Activated CD4-positive, alpha-beta T cell treated with anti-CD3 and anti-CD28 coated beads for 36 hours (primary cell): ENCODE measurements at regions not wholly inside any gene's neighbourhood (a gene's known extent, or its start where the extent isn't known, plus 50 kb on each side); places are given as distances from the start of the nearest gene placed in this dataset.

Experiments used
- ATAC-seq: fragments of 200-7000 bp; cut with Tn5 transposase; one replicate; pipeline ENCODE4 v1.10.0; 2021; ENCODE audit warnings: mild to moderate bottlenecking, moderate library complexity
- CTCF ChIA-PET: fragments of 350-600 bp; sonication (Branson Sonifier 250); formaldehyde crosslinking; loops from one replicate; lab custom pipeline; 2021; ENCODE audit warnings: antibody characterized with exemption; lab: Charles Lee
- POLR2A ChIA-PET: fragments of 350-600 bp; sonication (Branson Sonifier 250); formaldehyde crosslinking; loops from one replicate; lab custom pipeline; 2021; ENCODE audit warnings: antibody characterized with exemption, inconsistent platforms; lab: Charles Lee
- DNase-seq: peaks from one replicate; pipeline ENCODE4 v3.0.0-alpha.2; 2020
- H3K27ac Mint-ChIP-seq: one replicate; pipeline ENCODE4 v1.8.0; 2021; ENCODE audit warnings: mixed read lengths
- H3K27me3 Mint-ChIP-seq: one replicate; pipeline ENCODE4 v1.8.0; 2021; ENCODE audit warnings: mixed read lengths
- H3K36me3 Mint-ChIP-seq: one replicate; pipeline ENCODE4 v1.8.0; 2021; ENCODE audit warnings: low read depth, mixed read lengths
- H3K4me1 Mint-ChIP-seq: one replicate; pipeline ENCODE4 v1.8.0; 2021; ENCODE audit warnings: mixed read lengths
- H3K4me3 Mint-ChIP-seq: one replicate; pipeline ENCODE4 v1.8.0; 2021; ENCODE audit warnings: mild to moderate bottlenecking, moderate library complexity, mixed read lengths
- H3K9me3 Mint-ChIP-seq: one replicate; pipeline ENCODE4 v1.8.0; 2021; ENCODE audit warnings: low read depth, mixed read lengths
- intact Hi-C, 2 experiments: fragments of 100-400 bp; cut with DNase I in 1 of 2; cut with micrococcal nuclease in 1 of 2; formaldehyde crosslinking; loops; one replicate each; pipeline versions ENCODE4 v1.14.2 to v1.15.1; 2022 to 2024; cut with DNase I, micrococcal nuclease

- no peak overlapping the region for H3K4me3 Mint-ChIP-seq
- ATAC-seq, result no peak
- no peaks in the 10 kb centered on the region for H3K9me3 Mint-ChIP-seq
- intact Hi-C loops, result no loop called here
- no peak overlapping the region for H3K27ac Mint-ChIP-seq
- no peak for DNase-seq
- H3K36me3 Mint-ChIP-seq, result no peaks in the 10 kb centered on the region
- ChIA-PET POLR2A (no interaction called here), CTCF (no interaction called here)
- H3K27me3 Mint-ChIP-seq, result peaks cover 18% of the 10 kb centered on the region
- no peaks in the 10 kb centered on the region for H3K4me1 Mint-ChIP-seq
Measured at GRCh38 chr11:116185551-116185950, 587.2 kb downstream of the BUD13 start.

GRCh38 chr11:116184763-116185162 lies 588.0 kb downstream of the BUD13 start:
- Mint-ChIP-seq H3K4me3 (no peak overlapping the region), H3K36me3 (no peaks in the 10 kb centered on the region), H3K27me3 (peaks cover 14% of the 10 kb centered on the region), H3K4me1 (no peaks in the 10 kb centered on the region), H3K27ac (no peak overlapping the region), H3K9me3 (no peaks in the 10 kb centered on the region)
- intact Hi-C loops, result no loop called here
- ChIA-PET POLR2A (no interaction called here), CTCF (no interaction called here)
- ATAC-seq (no peak), DNase-seq (no peak)

DNA sequence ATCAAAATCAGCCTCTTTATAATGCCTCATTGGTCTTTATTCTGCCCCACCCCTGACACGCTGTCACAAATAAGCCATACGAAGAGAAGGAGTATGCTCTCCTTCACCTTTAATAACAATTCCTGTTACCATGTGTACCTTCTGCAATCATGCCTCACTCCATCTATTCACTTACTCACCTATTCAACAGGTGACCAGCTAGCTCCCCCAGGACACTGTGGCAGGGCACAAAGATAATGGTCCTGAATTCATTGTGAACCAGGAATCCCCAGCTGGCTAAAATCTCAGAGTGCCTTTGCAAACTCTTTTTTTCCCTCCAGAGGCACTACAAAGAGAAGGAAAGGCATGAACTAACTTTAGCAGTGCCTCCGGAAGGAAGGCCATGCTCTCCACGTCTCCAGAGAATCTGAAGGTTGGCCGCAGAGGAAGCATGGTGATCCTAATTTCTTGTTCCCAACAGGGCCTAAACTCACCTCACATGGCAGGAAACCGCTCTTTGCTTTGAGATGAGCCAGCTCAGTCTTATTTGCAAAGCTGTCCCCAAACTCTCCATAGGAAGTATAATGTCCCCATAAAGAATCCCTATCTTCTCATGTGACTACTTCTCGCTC lies 590.3 kb downstream of the BUD13 start:
- Mint-ChIP-seq H3K4me3 (no peak overlapping the region), H3K9me3 (no peaks in the 10 kb centered on the region), H3K27ac (no peak overlapping the region), H3K27me3 (peaks cover 7% of the 10 kb centered on the region), H3K36me3 (no peaks in the 10 kb centered on the region), H3K4me1 (no peaks in the 10 kb centered on the region)
- CTCF ChIA-PET, result interaction anchor here (1.0 kb wide), 1 partner anchor 33 kb away, joined by 3 read pairs; no protein-coding TSS in a partner anchor
- DNase-seq (no peak), ATAC-seq (no peak)
- intact Hi-C loops, result no loop called here
- POLR2A ChIA-PET, result no interaction called here

DNA sequence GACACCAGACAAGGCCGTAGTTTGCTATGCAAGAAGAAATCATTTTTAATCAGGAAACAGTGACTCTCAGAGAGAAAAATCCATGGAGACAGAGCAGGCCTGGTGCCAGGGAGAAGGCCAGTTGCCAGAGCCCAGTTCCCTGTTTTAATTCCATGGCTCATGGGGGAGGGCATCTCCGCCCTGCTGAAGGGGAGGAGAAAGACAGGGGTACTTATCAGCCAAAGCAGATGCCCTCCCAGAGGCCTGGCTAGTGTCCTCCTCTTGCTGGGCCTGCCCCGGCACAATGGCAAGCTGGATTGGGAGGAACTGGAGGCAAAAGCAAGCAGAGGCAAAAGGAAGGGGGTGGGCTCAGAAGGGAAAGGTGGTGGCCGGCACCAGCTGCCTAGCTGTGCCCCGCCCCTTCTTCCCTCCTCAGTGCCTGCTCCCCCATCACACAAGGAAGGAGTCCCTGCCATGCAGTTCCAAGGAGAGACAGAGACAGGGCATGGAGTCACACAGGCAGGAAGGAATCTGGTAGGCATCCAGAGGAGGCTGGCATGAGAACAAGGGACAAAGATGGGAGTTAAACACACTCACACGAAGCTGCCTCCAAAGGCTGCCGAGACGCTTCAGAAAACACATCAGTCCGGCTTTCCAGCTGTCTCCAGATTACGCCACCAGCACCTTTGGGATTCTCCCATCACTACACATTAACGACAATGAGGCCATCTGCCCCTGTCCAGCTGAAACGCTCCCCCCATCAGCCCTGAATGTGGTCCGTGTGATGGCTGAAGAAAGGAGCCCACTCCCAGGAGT lies 591.8 kb downstream of the BUD13 start:
- POLR2A ChIA-PET, result no interaction called here
- Mint-ChIP-seq H3K27ac (no peak overlapping the region), H3K4me3 (no peak overlapping the region), H3K9me3 (no peaks in the 10 kb centered on the region), H3K27me3 (peaks cover 7% of the 10 kb centered on the region), H3K4me1 (no peaks in the 10 kb centered on the region), H3K36me3 (no peaks in the 10 kb centered on the region)
- no peak for DNase-seq
- intact Hi-C loops, result no loop called here
- CTCF ChIA-PET, result interaction anchor here (0.6 kb wide), 1 partner anchor 368 kb away, joined by 3 read pairs; no protein-coding TSS in a partner anchor
- ATAC-seq, result no peak

DNA sequence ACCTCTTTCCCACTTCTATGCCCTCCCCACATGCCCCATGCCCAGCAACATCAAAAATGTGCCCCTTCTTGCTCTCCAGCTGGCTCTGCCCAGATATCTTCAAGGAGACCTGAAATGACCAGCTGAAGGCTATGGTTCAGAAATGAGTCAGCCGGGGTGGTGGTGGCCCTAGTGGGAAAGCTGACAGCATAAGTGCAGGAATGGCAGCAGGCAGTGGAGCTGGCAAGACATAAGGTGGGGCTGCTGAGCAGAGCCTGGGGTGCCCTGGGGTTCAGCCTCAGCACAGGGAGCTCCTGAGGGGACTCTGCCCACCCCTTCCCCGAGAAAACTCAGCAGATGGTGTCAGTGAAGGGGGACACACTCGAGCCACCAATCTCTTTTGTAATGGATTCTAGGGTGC lies 593.4 kb downstream of the BUD13 start:
- Mint-ChIP-seq H3K4me3 (no peak overlapping the region), H3K36me3 (no peaks in the 10 kb centered on the region), H3K27ac (no peak overlapping the region), H3K9me3 (no peaks in the 10 kb centered on the region), H3K27me3 (peaks cover 5% of the 10 kb centered on the region), H3K4me1 (no peaks in the 10 kb centered on the region)
- POLR2A ChIA-PET, result no interaction called here
- ATAC-seq, result no peak
- DNase-seq, result no peak
- CTCF ChIA-PET, result no interaction called here
- intact Hi-C loops, result no loop called here

DNA sequence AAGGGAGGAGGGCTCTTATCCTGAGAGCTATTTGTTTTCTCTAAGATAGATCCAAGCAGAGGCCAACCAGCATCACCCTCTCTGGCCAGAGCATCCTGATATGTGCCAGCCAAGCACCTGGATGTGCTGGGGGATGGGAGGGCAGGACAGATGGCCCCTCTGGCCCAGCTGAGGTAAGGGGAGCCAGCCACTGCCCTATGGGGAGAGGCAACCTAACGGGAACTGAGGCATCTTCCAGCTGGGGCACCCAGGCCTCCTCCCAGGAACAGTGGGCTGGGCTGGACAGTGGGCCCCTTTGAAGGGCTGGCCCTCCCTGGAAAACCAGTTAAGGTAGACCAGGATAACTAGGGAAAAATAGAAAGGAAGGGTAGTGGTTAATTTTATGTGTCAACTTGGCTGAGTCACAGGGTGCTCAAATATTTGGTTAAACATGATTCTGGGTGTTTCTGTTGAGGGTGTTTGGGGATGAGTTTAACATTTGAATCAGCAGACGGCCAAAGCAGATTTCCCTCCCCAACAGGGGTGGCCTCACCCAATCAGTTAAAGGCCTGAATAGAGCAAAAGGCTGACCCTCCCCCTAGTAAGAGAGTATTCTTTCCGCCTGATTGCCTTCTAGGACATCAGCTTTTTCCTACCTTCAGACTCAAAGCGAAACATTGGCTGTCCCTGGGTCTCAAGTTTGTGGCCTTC lies 595.1 kb downstream of the BUD13 start:
- intact Hi-C loops, result no loop called here
- ATAC-seq, result no peak
- H3K4me3 Mint-ChIP-seq, result no peak overlapping the region
- DNase-seq, result no peak
- no peak overlapping the region for H3K27ac Mint-ChIP-seq
- no peaks in the 10 kb centered on the region for H3K9me3 Mint-ChIP-seq
- no peaks in the 10 kb centered on the region for H3K4me1 Mint-ChIP-seq
- H3K36me3 Mint-ChIP-seq, result no peaks in the 10 kb centered on the region
- peaks cover 5% of the 10 kb centered on the region for H3K27me3 Mint-ChIP-seq
- ChIA-PET CTCF (interaction anchor here (0.5 kb wide), 1 partner anchor 724 kb away, joined by 4 read pairs; no protein-coding TSS in a partner anchor), POLR2A (no interaction called here)

DNA sequence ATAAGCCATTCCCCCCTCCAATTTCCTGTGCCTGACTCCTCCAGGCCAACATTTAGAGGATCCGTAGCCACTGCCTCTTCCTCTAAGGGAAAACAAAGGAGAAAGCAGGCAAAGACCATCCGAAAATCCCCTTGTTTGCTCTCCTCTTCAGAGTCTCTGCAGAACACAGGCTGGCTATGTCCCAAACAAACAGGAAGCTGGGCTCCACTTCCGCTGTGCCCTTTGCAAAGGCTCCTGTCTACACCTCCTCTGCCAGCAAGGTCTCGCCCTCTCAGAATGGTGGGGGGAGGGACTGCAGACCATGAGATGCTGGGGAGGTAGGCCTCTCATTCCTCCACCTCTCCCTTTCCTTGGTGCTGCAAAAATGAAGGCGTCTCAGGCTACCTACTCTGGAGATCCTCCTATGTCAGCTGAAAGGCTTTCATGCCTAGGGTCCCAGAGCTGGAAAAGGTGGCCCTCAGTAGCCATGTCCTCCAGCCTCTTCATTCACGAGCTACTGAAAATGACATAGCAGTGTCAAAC lies 596.2 kb downstream of the BUD13 start:
- ChIA-PET POLR2A (no interaction called here), CTCF (no interaction called here)
- no peaks in the 10 kb centered on the region for H3K36me3 Mint-ChIP-seq
- ATAC-seq (no peak), DNase-seq (no peak)
- no peak overlapping the region for H3K4me3 Mint-ChIP-seq
- H3K4me1 Mint-ChIP-seq, result no peaks in the 10 kb centered on the region
- no peaks in the 10 kb centered on the region for H3K9me3 Mint-ChIP-seq
- H3K27ac Mint-ChIP-seq, result no peak overlapping the region
- intact Hi-C loops, result no loop called here
- H3K27me3 Mint-ChIP-seq, result peaks cover 5% of the 10 kb centered on the region

DNA sequence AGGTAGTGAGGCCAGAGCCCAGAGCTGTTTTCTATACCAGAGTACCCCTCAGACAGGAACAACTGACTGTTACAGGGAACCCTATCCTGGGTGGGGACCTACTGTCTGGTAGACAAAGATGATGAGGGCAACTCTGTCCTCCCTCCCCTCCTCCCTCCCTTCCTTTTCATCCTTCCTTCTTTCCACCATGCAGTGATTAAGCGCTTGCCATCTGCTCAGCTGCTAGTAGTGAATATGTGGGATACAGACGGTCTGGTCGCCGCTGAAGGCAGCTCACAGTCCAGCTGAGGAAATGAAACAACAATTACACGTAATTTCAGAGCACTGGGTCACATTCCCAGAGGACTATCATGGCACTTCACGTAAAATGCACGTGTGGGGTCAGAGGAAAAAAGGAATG lies 597.1 kb downstream of the BUD13 start:
- ChIA-PET CTCF (no interaction called here), POLR2A (no interaction called here)
- ATAC-seq, result no peak
- Mint-ChIP-seq H3K27ac (no peak overlapping the region), H3K4me3 (no peak overlapping the region), H3K36me3 (no peaks in the 10 kb centered on the region), H3K9me3 (no peaks in the 10 kb centered on the region), H3K4me1 (no peaks in the 10 kb centered on the region), H3K27me3 (peaks cover 5% of the 10 kb centered on the region)
- DNase-seq, result no peak
- intact Hi-C loops, result no loop called here

DNA sequence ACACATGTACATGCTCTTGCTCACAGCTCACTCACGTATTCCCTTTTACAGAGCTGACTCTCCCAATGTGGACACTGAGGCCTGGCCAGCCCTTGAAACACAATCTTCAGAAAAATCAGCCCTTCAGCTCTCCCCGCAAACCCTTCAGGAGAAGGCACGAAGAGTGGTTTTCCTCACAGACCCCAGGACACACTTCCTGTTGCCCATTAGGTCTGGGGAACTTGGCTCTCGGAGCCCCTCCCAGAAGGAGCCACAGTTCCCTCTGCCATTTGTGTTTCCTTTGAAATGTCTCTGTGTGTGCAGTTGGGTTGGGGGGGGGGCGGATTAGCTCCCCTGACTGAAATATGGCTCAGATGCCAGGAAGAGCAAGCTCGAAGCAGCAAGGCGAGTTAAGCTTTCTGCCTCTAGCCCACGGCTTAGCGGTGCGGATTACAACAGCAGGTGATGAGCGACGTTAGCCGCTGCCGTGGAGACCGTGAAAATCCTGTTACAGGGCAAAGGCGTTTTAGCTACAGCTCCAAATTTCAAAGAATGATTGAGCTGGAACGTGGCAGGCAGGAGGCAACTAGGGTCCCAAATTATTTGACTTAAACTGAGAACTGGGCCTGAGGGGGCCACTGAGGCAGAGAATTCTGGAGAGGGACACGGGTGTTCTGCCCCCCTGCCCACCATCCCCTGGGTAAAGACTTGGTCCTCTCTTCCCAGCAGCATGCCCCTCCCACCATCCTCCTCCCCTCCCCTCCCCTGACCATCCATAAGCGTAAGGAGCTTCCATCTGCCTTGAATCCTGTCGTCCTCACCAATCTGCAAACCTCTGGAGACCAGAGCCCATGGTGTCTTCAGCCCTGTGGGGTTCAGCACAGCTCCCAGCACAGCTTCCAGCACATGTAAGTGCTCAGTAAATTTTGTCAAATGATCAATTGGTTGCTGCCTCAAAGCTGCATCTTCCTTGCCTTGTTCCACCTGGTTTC lies 598.6 kb downstream of the BUD13 start:
- no peak for DNase-seq
- POLR2A ChIA-PET, result no interaction called here
- intact Hi-C loops, result no loop called here
- Mint-ChIP-seq H3K36me3 (no peaks in the 10 kb centered on the region), H3K4me3 (no peak overlapping the region), H3K9me3 (no peaks in the 10 kb centered on the region), H3K27ac (no peak overlapping the region), H3K27me3 (peaks cover 5% of the 10 kb centered on the region), H3K4me1 (no peaks in the 10 kb centered on the region)
- CTCF ChIA-PET, result interaction anchor here (0.5 to 0.6 kb wide), 3 partner anchors 162 to 354 kb away, joined by 3 to 4 read pairs (median 3); no protein-coding TSS in a partner anchor
- no peak for ATAC-seq

DNA sequence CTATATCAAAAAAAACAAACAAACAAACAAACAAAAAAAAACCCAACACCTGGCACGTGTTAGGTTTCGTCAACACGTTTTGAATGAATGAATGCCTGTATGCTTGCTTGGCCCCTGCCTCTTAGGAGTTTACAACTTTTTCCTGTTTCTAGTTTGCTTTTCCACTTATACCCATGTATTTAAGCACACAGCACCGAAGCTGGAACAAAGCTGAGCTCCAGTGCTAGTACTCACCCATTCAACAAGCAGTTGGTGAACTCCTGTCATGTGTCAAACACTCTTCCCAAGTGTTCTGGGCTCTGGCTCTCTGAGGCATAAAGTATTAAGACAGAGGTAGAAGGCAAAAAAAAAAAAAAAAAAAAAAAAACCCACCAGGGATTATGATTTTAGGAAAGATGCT lies 599.3 kb downstream of the BUD13 start:
- DNase-seq (no peak), ATAC-seq (no peak)
- no peaks in the 10 kb centered on the region for H3K36me3 Mint-ChIP-seq
- ChIA-PET CTCF (interaction anchor here (0.5 to 0.6 kb wide), 2 partner anchors 162 to 228 kb away, joined by 3 to 4 read pairs; no protein-coding TSS in a partner anchor), POLR2A (no interaction called here)
- H3K27ac Mint-ChIP-seq, result no peak overlapping the region
- H3K9me3 Mint-ChIP-seq, result no peaks in the 10 kb centered on the region
- intact Hi-C loops, result no loop called here
- peaks cover 5% of the 10 kb centered on the region for H3K27me3 Mint-ChIP-seq
- H3K4me3 Mint-ChIP-seq, result no peak overlapping the region
- no peaks in the 10 kb centered on the region for H3K4me1 Mint-ChIP-seq

DNA sequence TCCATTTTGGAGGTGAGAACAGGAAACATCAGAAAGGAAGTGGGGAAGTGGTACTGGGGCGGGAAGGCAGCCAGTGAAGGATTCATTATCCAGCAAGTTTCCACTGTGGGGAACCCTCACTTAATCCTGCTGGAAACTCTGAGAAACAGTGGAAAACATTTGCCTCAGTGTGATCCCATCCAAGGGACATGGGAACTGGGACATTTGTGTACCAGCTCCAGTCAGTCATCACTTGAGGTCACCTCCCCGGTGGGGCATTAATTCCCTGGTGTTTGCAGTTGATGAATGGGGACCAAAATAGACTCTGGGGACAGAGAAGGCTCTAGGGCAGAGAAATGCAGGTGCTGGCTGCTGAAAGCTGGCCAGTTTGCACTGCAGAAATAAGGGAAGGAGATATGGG lies 599.9 kb downstream of the BUD13 start:
- POLR2A ChIA-PET, result no interaction called here
- Mint-ChIP-seq H3K4me1 (no peaks in the 10 kb centered on the region), H3K4me3 (no peak overlapping the region), H3K9me3 (no peaks in the 10 kb centered on the region), H3K36me3 (no peaks in the 10 kb centered on the region), H3K27ac (no peak overlapping the region), H3K27me3 (peaks cover 8% of the 10 kb centered on the region)
- intact Hi-C loops, result no loop called here
- DNase-seq (no peak), ATAC-seq (no peak)
- CTCF ChIA-PET, result interaction anchor here (0.6 kb wide), 1 partner anchor 431 kb away, joined by 3 read pairs; no protein-coding TSS in a partner anchor
